Body of pancreas (tissue), 4 donors: ENCODE measurements at regions not wholly inside any gene's neighbourhood (a gene's known extent, or its start where the extent isn't known, plus 50 kb on each side); places are given as distances from the start of the nearest gene placed in this dataset.
"Not testable (repeated sequence)": the region's sequence is repeated elsewhere in the genome, so short reads cannot be mapped to it uniquely, and the experiment has no call there.

ENCODE experiments used
- POLR2A ChIP-seq, 3 donors: fragments of 450-650 bp; IDR thresholded peaks; one replicate each; pipeline ENCODE4 v1.6.1; 2016; ENCODE audit warnings: antibody characterized with exemption in 3 of 3, mild to moderate bottlenecking in 2 of 3
- TF ChIP-seq, protein P1 (sequence below), 7 experiments: fragments of 450-650 bp in 4 of 7; fragments of 200-600 bp in 3 of 7; sonication (generic) in 3 of 7; IDR thresholded peaks; one replicate each; pipeline ENCODE4 v1.5.1; 2016 to 2019; ENCODE audit warnings: antibody characterized with exemption in 7 of 7

DNA sequence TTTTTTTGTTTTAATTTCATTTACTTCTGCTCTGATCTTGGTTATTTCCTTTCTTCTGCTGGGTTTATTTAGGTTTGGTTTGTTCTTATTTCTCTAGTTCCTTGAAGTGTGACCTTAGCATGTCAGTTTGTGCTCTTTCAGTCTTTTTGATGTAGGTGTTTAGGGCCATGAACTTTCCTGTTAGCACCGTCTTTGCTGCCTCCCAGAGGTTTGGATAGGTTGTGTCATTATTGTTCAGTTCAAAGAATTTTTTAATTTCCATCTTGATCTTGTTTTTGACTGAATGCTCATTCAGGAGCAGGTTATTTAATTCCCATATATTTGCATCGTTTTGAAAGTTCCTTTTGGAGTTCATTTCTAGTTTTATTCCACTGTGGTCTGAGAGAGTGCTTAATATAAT lies 539.0 kb upstream of the ZP4 start:
- TF ChIP-seq, protein P1, sequence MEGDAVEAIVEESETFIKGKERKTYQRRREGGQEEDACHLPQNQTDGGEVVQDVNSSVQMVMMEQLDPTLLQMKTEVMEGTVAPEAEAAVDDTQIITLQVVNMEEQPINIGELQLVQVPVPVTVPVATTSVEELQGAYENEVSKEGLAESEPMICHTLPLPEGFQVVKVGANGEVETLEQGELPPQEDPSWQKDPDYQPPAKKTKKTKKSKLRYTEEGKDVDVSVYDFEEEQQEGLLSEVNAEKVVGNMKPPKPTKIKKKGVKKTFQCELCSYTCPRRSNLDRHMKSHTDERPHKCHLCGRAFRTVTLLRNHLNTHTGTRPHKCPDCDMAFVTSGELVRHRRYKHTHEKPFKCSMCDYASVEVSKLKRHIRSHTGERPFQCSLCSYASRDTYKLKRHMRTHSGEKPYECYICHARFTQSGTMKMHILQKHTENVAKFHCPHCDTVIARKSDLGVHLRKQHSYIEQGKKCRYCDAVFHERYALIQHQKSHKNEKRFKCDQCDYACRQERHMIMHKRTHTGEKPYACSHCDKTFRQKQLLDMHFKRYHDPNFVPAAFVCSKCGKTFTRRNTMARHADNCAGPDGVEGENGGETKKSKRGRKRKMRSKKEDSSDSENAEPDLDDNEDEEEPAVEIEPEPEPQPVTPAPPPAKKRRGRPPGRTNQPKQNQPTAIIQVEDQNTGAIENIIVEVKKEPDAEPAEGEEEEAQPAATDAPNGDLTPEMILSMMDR (IDR thresholded peaks at IDR 0.05), result peak in 5 of 7 experiments; percentile 25 to 69 (median 67)
- not testable (repeated sequence) for TF ChIP-seq POLR2A (IDR thresholded peaks at IDR 0.05)
